ENCODE measurements at regions not wholly inside any gene's neighbourhood (a gene's known extent, or its start where the extent isn't known, plus 50 kb on each side); places are given as distances from the start of the nearest gene placed in this dataset.

- no peak for TF ChIP-seq ZNF316 (IDR thresholded peaks at IDR 0.05)
- TF ChIP-seq TCF7L2 (IDR thresholded peaks at IDR 0.05; ENCODE audit: low read depth, low read length) = no peak
- TF ChIP-seq CTBP1 (IDR thresholded peaks at IDR 0.05; ENCODE audit: borderline replicate concordance) = no peak
Observed at GRCh38 chr17:14664511-14664910, 363.6 kb downstream of the HS3ST3B1 start (continued).

DNA sequence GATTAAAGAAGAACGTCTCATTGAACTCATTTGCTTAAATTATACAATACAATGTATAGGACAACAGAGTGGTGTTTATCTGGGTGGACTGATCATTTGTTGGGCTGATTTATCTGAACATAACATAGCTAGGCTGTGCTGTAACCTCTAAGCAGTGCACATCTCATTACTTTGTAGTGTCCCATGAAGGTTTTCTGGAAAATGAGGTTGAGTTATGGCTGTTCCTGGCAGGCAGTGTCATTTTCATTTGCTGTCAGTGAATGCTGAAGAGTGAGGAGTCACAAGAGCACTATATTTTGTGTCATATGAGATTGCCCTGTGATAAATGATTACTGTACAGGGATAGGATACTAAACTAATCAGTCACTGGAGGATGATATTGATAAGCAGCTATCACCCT lies 340.2 kb downstream of the HS3ST3B1 start:
- DNase-seq (ENCODE audit: extremely low read depth in 1 of 4, low spot score in 3 of 4) (no peak), ATAC-seq (no peak), FAIRE-seq (no peak)
- in situ Hi-C loops (cut with MboI) = no loop called here
- H3K4me1 ChIP-seq (replicated peaks in 1 of 2; ENCODE audit: control insufficient read depth in 2 of 2, insufficient read depth in 2 of 2, low read length in 2 of 2) = no peaks in the 10 kb centered on the region
- no peaks in the 10 kb centered on the region for H3K9me1 ChIP-seq (ENCODE audit: control insufficient read depth, insufficient read depth, low read length)
- no TSS peak for BruUV-seq (replicated peaks)
- POLR2A ChIA-PET = no interaction called here
- H3K36me3 ChIP-seq (ENCODE audit: control insufficient read depth, insufficient read depth, low read length) = no peaks in the 10 kb centered on the region
- H4K20me1 ChIP-seq (replicated peaks; ENCODE audit: control insufficient read depth, insufficient read depth, low read length) = no peaks in the 10 kb centered on the region
- no peak overlapping the region for H3K4me2 ChIP-seq (ENCODE audit: insufficient read depth, low read length)
- WGBS (ENCODE audit: insufficient coverage, low coverage, missing lambda C conversion rate) = 0% methylated on average over 1 of the region's 1 CpG
- TF ChIP-seq NCOR1 (IDR thresholded peaks at IDR 0.05) (no peak), TEAD2 (tag; IDR thresholded peaks at IDR 0.05) (no peak), NCOA2 (IDR thresholded peaks at IDR 0.05; ENCODE audit: partially characterized antibody in 2 of 2) (no peak), MYBL2 (IDR thresholded peaks at IDR 0.05; ENCODE audit: low read depth) (no peak), MYBL2 (CRISPR knock-in tag; IDR thresholded peaks at IDR 0.05; ENCODE audit: borderline replicate concordance) (no peak), ZNF324 (CRISPR knock-in tag; IDR thresholded peaks at IDR 0.05) (no peak)
- no peak overlapping the region for H3K27ac ChIP-seq (ENCODE audit: extremely low read depth, low read depth, low read length)
- H3K9ac ChIP-seq (ENCODE audit: insufficient read depth in 1 of 2, low read depth in 2 of 2, low read length in 2 of 2) = no peak overlapping the region
- H3K27me3 ChIP-seq (ENCODE audit: control insufficient read depth in 2 of 2, insufficient read depth in 2 of 2, low read length in 2 of 2) = no peaks in the 10 kb centered on the region
- no peaks in the 10 kb centered on the region for H3K79me2 ChIP-seq (ENCODE audit: control insufficient read depth, insufficient read depth, low read length)
- intact Hi-C loops (cut with micrococcal nuclease) = no loop called here
- no peaks in the 10 kb centered on the region for H3K9me3 ChIP-seq (replicated peaks; ENCODE audit: control insufficient read depth, insufficient read depth, low read depth, low read length)
- no peak overlapping the region for H2AFZ ChIP-seq (ENCODE audit: low read depth, low read length)
- H3K4me3 ChIP-seq = no peak overlapping the region
- CTCF ChIA-PET (ENCODE audit: low intra/inter-chr PET ratio) = no interaction called here
